HEK293 (cell line): ENCODE measurements at regions not wholly inside any gene's neighbourhood (a gene's known extent, or its start where the extent isn't known, plus 50 kb on each side); places are given as distances from the start of the nearest gene placed in this dataset.

Experiments
- CTCF ChIP-seq: fragments of 450-650 bp; formaldehyde crosslinking; IDR thresholded peaks from 2 replicates; pipeline ENCODE4 v1.5.1; 2016; ENCODE audit warnings: missing biosample characterization, missing genetic modification characterization
- ZBTB10 ChIP-seq: fragments of 450-650 bp; formaldehyde crosslinking; IDR thresholded peaks from 2 replicates; pipeline ENCODE4 v1.5.1; 2016; ENCODE audit warnings: missing biosample characterization, missing genetic modification characterization

DNA sequence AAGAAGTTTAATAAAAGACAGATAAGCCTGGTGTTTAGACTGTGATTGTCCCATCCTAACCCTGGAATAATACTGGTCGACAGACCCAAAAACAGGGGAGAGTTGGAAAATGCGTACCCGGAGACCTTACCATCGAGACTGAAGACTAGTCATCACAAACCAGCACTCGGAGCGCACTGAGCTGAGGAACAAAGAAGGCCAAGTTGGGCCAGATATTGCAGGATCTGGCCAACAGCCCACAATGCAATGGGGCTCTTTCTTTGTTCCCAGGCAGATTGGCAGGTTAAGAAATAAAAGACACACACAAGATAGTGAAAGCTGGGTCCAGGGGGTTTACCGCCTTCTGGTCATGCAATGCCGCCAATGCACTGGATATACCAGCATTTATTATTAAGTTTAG, 188.7 kb upstream of the RAI14 start:
- no peak for TF ChIP-seq CTCF (tag by site-specific recombination)
- no peak for TF ChIP-seq ZBTB10 (tag by site-specific recombination)
